Fibroblast of villous mesenchyme (primary cell): ENCODE measurements at regions not wholly inside any gene's neighbourhood (a gene's known extent, or its start where the extent isn't known, plus 50 kb on each side); places are given as distances from the start of the nearest gene placed in this dataset.

Experiments
- DNase-seq: peaks from one replicate; pipeline ENCODE4 v3.0.0-alpha.2; 2010; ENCODE audit warnings: low read depth
- H3K4me3 ChIP-seq: 2 replicates; pipeline ENCODE4 v1.5.1; 2011; ENCODE audit warnings: low read depth, mild to moderate bottlenecking, low read length
- TF ChIP-seq, protein P1 (sequence below): IDR thresholded peaks from 2 replicates; pipeline ENCODE4 v1.5.1; 2012; ENCODE audit warnings: low read depth, mild to moderate bottlenecking, low read length; ENCODE audit not compliant: insufficient read depth

DNA sequence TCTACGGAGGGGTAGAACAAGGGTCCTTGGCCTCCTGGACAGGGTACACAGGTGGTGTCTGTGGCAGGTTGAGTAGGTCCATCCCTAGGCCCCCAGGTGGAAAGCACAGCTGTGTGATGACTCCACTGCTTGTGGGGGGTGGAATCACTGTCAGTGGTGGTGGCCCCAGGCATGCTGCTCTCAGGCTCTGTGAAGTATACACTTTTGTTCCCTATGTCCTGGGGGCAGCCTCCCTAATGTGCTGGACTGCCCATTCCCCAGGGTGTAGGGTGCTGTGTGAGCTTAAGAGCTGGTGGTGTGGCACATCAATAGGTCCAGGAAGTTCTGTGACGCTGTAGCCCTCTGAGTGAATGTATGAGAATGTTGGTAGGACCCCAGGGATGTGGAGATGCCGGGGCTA, 197.2 kb upstream of the SLC10A2 start:
- TF ChIP-seq, protein P1, sequence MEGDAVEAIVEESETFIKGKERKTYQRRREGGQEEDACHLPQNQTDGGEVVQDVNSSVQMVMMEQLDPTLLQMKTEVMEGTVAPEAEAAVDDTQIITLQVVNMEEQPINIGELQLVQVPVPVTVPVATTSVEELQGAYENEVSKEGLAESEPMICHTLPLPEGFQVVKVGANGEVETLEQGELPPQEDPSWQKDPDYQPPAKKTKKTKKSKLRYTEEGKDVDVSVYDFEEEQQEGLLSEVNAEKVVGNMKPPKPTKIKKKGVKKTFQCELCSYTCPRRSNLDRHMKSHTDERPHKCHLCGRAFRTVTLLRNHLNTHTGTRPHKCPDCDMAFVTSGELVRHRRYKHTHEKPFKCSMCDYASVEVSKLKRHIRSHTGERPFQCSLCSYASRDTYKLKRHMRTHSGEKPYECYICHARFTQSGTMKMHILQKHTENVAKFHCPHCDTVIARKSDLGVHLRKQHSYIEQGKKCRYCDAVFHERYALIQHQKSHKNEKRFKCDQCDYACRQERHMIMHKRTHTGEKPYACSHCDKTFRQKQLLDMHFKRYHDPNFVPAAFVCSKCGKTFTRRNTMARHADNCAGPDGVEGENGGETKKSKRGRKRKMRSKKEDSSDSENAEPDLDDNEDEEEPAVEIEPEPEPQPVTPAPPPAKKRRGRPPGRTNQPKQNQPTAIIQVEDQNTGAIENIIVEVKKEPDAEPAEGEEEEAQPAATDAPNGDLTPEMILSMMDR: no peak
- no peak for DNase-seq
- no peak overlapping the region for H3K4me3 ChIP-seq

DNA sequence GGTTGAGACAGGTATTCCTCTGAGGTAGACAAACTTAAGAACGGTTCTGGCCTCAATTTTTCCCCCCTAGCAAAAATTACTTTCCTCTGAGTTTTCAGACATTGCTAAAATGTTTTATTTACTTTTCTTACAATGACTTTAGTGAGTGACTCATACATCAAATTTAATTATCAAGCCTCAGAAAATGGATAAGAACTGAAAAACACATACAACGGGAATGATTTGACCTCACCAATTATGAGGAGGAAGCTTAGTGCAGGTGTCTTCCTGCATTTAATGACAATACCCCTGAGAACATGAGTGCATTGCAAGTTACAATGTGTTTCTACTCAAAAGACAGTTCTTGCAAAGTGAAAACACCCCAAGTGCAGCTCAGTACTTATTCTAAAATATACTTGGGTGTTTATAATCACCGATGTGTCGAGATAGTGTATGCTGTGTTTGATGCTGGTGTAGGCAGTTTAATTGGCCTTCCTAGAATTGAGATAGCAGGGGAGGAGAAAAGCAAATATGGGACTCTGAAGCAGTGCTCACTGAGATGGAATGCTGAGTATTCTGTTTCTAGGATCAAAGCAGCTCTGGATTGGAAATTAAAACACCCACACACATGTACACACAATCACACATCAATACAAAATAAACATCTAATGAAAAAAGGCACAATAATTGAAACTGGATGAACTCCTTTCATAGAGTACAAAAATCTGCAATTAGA, 189.5 kb upstream of the SLC10A2 start:
- H3K4me3 ChIP-seq: no peak overlapping the region
- TF ChIP-seq, protein P1: no peak

DNA sequence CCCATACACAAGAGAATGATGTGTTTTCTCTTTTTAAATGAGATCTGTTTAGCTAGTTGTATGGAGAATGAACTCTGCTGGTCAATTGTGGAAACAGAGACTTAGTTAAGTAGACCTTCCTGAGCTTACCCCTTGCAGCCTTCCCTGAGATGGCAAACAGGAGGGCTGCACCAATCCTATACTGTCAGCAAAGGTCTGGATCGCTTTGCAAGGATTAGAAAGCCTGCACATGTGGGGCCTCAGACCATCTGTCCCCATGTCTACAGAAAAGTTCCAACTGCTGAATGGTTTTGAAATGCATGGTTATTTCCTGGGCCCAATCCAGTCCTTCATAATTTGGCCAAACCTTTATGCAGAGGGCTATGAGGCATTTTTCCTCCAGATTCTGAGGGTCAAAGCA, 183.9 kb upstream of the SLC10A2 start:
- no peak overlapping the region for H3K4me3 ChIP-seq
- DNase-seq: no peak
- TF ChIP-seq, protein P1: no peak

More for the DNA sequence above, 189.5 kb upstream of the SLC10A2 start:
- peak; percentile 1 for DNase-seq

DNA sequence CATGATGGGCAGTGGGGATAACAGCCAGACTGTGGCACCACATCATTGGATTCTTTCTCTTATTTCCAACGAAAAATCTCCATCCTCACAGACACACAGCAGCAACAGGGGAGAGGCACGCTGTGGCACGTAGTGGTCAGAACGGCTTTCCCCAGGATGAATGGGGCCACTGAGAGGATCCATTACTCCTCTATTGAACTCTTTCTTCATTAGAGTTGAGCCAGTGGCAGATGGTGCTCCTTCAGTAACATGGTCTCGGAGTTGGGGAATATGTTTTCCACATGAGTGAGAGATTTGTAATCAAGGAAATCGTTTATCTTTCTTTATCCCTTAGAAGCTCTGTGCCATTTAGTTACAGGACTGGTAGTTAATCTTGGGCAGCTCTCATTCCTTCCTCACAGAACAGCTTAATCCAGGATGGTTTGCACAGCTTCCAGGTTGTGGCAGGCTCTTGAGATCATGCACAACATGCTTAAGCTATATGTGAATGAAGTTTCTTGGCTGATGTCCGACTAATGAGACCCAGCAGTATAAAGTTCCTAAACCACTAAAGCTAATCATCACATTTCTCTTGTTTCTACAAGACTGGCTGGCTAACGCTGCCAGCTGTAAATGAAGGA, 180.5 kb upstream of the SLC10A2 start:
- TF ChIP-seq, protein P1: no peak
- no peak overlapping the region for H3K4me3 ChIP-seq
- no peak for DNase-seq

DNA sequence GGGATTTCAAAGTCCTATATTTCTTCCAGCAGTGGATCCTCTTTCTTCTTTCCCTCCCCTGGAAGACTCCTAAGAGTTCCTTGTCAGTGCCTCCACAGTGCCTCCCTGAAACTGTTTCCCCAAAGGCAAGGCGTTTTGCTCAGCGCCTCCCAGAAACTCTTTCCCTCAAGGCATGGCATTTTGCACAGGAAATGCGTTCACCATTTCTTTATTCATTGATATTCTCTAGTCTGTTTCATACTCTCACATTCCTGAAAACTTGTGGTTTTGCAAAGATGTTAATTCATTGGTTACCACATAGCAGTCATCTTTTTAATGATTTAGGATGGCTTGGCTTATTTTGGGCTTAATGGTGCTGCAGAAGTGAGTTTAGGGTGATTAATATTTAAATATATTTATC, 177.3 kb upstream of the SLC10A2 start:
- no peak for DNase-seq

DNA sequence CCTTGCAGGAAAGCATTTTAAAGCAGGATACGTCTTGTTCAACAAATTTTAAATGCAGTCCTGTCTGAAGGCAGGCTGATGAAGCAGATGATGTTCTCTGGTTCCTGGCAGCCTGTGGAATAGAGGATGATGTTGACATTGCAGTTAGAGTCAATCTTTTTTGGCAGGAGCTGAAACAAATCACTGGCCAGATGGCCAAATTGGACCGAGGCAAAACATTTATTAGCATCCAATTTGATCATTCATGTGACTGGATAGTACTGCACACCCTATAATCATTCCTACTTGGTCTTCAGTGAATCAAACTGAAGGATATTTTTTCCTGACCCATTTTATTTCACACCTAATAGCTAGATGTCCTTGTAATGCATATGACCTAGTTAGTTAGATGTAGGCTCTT, 172.2 kb upstream of the SLC10A2 start:
- H3K4me3 ChIP-seq: no peak overlapping the region
- TF ChIP-seq, protein P1: no peak
- no peak for DNase-seq

More for the DNA sequence above, 177.3 kb upstream of the SLC10A2 start:
- TF ChIP-seq, protein P1: no peak
- no peak overlapping the region for H3K4me3 ChIP-seq
